ENCODE measurements at regions not wholly inside any gene's neighbourhood (a gene's known extent, or its start where the extent isn't known, plus 50 kb on each side); places are given as distances from the start of the nearest gene placed in this dataset.

DNA sequence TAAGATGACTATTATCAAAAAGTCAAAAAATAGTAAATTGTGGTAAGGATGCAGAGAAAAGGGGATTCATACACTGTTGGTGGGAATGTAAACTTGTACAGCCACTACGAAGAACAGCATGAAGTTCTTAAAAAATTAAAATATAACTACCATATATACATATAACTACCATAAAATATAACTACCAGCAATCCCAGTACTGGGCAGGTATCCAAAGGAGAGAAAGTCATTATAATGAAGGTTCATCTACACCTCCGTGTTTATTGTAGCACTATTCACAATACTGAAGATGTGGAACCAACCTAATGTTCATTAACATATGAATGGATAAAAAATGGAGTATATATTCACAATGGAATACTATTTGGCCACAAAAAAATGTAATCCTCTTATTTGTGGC is 360.9 kb upstream of the CT83 start:
- TF ChIP-seq, protein P1, sequence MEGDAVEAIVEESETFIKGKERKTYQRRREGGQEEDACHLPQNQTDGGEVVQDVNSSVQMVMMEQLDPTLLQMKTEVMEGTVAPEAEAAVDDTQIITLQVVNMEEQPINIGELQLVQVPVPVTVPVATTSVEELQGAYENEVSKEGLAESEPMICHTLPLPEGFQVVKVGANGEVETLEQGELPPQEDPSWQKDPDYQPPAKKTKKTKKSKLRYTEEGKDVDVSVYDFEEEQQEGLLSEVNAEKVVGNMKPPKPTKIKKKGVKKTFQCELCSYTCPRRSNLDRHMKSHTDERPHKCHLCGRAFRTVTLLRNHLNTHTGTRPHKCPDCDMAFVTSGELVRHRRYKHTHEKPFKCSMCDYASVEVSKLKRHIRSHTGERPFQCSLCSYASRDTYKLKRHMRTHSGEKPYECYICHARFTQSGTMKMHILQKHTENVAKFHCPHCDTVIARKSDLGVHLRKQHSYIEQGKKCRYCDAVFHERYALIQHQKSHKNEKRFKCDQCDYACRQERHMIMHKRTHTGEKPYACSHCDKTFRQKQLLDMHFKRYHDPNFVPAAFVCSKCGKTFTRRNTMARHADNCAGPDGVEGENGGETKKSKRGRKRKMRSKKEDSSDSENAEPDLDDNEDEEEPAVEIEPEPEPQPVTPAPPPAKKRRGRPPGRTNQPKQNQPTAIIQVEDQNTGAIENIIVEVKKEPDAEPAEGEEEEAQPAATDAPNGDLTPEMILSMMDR (IDR thresholded peaks at IDR 0.05): no peak
- no peak for TF ChIP-seq POLR2A (IDR thresholded peaks at IDR 0.05)
